ENCODE measurements at regions not wholly inside any gene's neighbourhood (a gene's known extent, or its start where the extent isn't known, plus 50 kb on each side); places are given as distances from the start of the nearest gene placed in this dataset.
A peak's percentile ranks its signal among the peaks of the same experiment; 100 is the strongest.

DNA sequence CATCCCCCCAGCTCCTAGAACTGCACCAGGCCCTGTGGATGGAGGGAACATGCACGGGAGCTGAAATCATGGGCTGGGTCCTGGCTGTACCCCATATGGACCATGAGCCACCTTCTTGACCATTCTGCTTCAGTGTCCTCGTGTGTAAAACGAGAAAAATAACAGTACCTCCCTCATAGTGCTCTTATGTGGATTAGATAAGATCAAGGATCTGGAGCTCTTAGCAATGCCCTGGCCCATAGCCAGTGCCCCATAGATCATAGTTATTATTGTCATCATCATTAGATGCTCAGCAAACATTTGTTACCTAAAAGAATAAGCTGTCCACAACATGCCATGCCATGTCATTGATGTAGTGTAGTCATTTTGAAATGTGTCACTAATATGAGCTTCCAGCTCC is 71.3 kb downstream of the SYNE3 start:
- Mint-ChIP-seq H3K27me3 (no peaks in the 10 kb centered on the region), H3K27ac (peak overlapping the region; percentile 21 to 53), H3K4me3 (no peak overlapping the region), H3K9me3 (no peaks in the 10 kb centered on the region), H3K4me1 (peaks cover 4 to 7% (median 6%) of the 10 kb centered on the region in 3 donors), H3K36me3 (peaks cover 46% of the 10 kb centered on the region)
- H3K27ac ChIP-seq (ENCODE audit: low read length) = no peak overlapping the region
- H3K9me3 ChIP-seq = no peaks in the 10 kb centered on the region
- CTCF ChIA-PET = interaction anchor here (0.7 to 5.4 kb wide), 9 partner anchors 18 to 420 kb away, joined by 3 to 75 read pairs (median 4); no protein-coding TSS in a partner anchor
- peaks cover 5 to 62% of the 10 kb centered on the region in 2 donors for H3K36me3 ChIP-seq (ENCODE audit: control insufficient read depth in 2 of 2, extremely low read depth in 1 of 2, insufficient read depth in 1 of 2, low read length in 1 of 2)
- no CpG with 5 or more reads among the region's 3 CpGs for WGBS (ENCODE audit: insufficient coverage)
- H3K27me3 ChIP-seq (replicated peaks in 1 of 2; ENCODE audit: control insufficient read depth in 2 of 2, extremely low read depth in 1 of 2, insufficient read depth in 2 of 2, low read length in 1 of 2) = no peaks in the 10 kb centered on the region
- no peak overlapping the region for H3K4me3 ChIP-seq (ENCODE audit: control insufficient read depth in 1 of 2, extremely low read depth in 1 of 2, low read length in 1 of 2)
- ATAC-seq (replicated peaks in 1 of 4) (no peak), DNase-seq (no peak)
- POLR2A ChIA-PET = no interaction called here
- peaks cover 0 to 6% of the 10 kb centered on the region in 2 experiments for H3K4me1 ChIP-seq (ENCODE audit: control insufficient read depth in 1 of 2, extremely low read depth in 1 of 2, insufficient read depth in 2 of 2, low read length in 2 of 2)

DNA sequence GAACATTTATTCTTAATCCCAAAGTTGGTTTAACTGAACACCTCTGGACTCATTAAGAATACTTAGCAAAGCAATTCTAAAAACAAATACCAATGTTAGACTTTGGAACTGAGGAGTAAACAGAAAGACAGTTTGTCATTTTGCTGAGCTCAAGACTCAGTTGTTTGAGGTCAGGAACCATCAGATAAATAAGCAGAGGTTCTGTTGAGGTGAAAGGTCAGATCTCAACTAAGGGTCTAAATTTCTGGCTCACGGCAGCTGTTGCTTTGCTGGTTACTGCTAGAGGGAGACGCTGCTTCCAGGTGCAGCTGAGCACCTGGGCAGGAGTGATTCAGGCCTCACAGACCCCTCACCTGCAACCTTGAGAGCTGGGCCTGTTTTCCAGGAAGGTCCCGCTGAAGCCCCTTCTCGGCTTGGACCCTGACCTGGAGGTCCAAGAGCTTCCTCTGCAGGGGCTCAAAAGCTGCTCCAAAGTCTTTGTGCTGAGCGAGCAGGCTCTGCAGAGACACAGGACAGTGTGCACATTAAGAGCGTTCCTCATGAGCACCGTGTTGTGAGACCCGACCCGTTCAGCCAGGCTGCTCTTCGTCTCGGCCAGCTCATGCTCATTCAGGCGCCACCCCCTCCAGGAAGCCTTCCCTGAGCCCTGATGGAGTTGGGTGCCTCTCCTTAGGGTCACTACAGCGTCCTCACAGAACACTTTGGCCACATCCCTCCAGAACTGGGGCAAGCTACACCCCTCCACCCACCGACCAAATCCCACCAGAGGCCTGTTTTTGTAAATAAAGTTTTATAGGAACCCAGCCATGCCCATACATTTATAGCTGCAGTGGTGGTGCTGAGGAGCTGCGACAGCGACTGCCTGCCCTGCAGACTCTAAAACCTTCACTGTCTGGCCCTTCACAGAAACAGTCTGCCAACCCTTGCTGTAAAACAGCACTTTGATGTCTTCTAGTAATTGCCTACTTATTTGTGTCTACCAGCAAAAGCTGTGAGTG is 72.0 kb downstream of the SYNE3 start:
- Mint-ChIP-seq H3K36me3 (peaks cover 42% of the 10 kb centered on the region), H3K27ac (peak overlapping the region; percentile 21 to 53), H3K9me3 (no peaks in the 10 kb centered on the region), H3K4me1 (peaks cover 4 to 7% (median 6%) of the 10 kb centered on the region in 3 donors), H3K27me3 (no peaks in the 10 kb centered on the region), H3K4me3 (no peak overlapping the region)
- Histone ChIP-seq H3K4me1 (ENCODE audit: control insufficient read depth in 1 of 2, extremely low read depth in 1 of 2, insufficient read depth in 2 of 2, low read length in 2 of 2) (peaks cover 0 to 6% of the 10 kb centered on the region in 2 experiments), H3K27ac (ENCODE audit: low read length) (no peak overlapping the region), H3K4me3 (ENCODE audit: control insufficient read depth in 1 of 2, extremely low read depth in 1 of 2, low read length in 1 of 2) (no peak overlapping the region), H3K9me3 (no peaks in the 10 kb centered on the region), H3K27me3 (replicated peaks in 1 of 2; ENCODE audit: control insufficient read depth in 2 of 2, extremely low read depth in 1 of 2, insufficient read depth in 2 of 2, low read length in 1 of 2) (no peaks in the 10 kb centered on the region), H3K36me3 (ENCODE audit: control insufficient read depth in 2 of 2, extremely low read depth in 1 of 2, insufficient read depth in 1 of 2, low read length in 1 of 2) (peaks cover 10 to 62% of the 10 kb centered on the region in 2 donors)
- ChIA-PET CTCF (interaction anchor here (0.8 to 5.4 kb wide), 9 partner anchors 8 to 86 kb away, joined by 3 to 75 read pairs (median 4); no protein-coding TSS in a partner anchor), POLR2A (no interaction called here)
- DNase-seq = no peak
- ATAC-seq (replicated peaks in 1 of 4) = no peak
- 89% methylated on average over 11 of the region's 16 CpGs for WGBS (ENCODE audit: insufficient coverage)

DNA sequence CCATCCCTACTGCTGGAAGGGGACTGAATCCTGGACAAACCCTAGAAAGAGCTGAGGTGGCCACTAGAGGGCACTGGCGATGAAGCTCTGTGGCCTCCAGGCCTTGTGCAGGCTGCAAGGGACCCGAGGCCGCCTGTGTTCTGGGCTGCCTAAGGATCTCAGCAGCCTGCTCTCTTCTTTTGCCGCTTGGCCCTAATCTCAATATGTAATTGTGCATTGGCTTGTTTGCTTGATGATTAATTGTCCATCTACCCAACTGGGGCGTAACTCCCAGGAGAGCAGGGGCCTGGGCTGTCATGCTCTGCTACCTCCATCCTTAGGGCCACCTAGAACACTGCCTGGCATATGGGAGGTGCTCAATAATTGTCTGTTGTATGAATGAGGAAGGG is 73.8 kb downstream of the SYNE3 start:
- peaks cover 11 to 67% of the 10 kb centered on the region in 2 donors for H3K36me3 ChIP-seq (ENCODE audit: control insufficient read depth in 2 of 2, extremely low read depth in 1 of 2, insufficient read depth in 1 of 2, low read length in 1 of 2)
- Mint-ChIP-seq H3K4me3 (no peak overlapping the region), H3K27ac (peak overlapping the region in 1 of 2 donors; percentile 44), H3K4me1 (peaks cover 4 to 7% (median 6%) of the 10 kb centered on the region in 3 donors), H3K27me3 (no peaks in the 10 kb centered on the region), H3K9me3 (no peaks in the 10 kb centered on the region), H3K36me3 (peaks cover 44% of the 10 kb centered on the region)
- ATAC-seq (replicated peaks in 1 of 4) (peak; percentile 87 to 97 (median 94)), DNase-seq (peak; percentile 32 to 85 (median 67))
- H3K27me3 ChIP-seq (replicated peaks in 1 of 2; ENCODE audit: control insufficient read depth in 2 of 2, extremely low read depth in 1 of 2, insufficient read depth in 2 of 2, low read length in 1 of 2) = no peaks in the 10 kb centered on the region
- CTCF ChIA-PET = interaction anchor here (0.6 to 5.4 kb wide), 22 partner anchors 8 to 238 kb away, joined by 3 to 75 read pairs (median 4); no protein-coding TSS in a partner anchor
- H3K4me3 ChIP-seq (ENCODE audit: control insufficient read depth in 1 of 2, extremely low read depth in 1 of 2, low read length in 1 of 2) = no peak overlapping the region
- H3K27ac ChIP-seq (ENCODE audit: low read length) = no peak overlapping the region
- peaks cover 0 to 6% of the 10 kb centered on the region in 2 experiments for H3K4me1 ChIP-seq (ENCODE audit: control insufficient read depth in 1 of 2, extremely low read depth in 1 of 2, insufficient read depth in 2 of 2, low read length in 2 of 2)
- POLR2A ChIA-PET = no interaction called here
- 0% methylated on average over 1 of the region's 5 CpGs for whole genome bisulfite sequencing (ENCODE audit: insufficient coverage)
- no peaks in the 10 kb centered on the region for H3K9me3 ChIP-seq

DNA sequence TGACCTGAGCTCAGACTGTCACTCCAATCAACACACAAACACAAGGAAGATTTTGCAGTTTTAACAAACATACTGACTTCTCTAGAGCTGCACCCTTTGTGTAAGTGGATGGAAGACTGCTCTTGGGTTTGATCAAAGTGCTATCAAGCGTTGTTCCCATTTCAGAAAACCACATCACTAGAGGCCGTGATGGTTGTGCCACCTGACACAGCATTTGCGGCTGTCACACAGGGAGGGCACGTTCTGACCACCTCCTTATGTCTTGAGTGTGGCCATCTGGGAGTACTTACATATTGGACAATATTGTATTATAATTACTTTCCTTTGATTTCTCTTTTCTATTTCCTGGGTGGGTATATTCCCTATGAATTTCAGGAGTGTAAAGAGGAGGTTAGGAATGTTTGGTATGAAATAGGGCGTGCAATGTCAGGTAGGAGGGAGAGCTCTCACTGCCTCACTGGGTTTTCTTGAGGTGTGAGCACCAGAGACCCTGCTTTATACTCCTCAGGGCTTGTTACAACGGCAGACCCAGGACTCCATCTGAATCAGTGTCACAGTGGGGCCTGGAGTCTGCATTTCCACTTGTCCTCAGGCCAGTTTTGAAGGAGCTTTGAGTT is 74.3 kb downstream of the SYNE3 start:
- 58% methylated on average over 2 of the region's 6 CpGs for WGBS (ENCODE audit: insufficient coverage)
- DNase-seq (no peak), ATAC-seq (replicated peaks in 1 of 4) (peak in 1 of 4 experiments; percentile 20)
- Histone ChIP-seq H3K4me1 (ENCODE audit: control insufficient read depth in 1 of 2, extremely low read depth in 1 of 2, insufficient read depth in 2 of 2, low read length in 2 of 2) (peaks cover 0 to 6% of the 10 kb centered on the region in 2 experiments), H3K36me3 (ENCODE audit: control insufficient read depth in 2 of 2, extremely low read depth in 1 of 2, insufficient read depth in 1 of 2, low read length in 1 of 2) (peaks cover 12 to 68% of the 10 kb centered on the region in 2 donors), H3K9me3 (no peaks in the 10 kb centered on the region), H3K4me3 (ENCODE audit: control insufficient read depth in 1 of 2, extremely low read depth in 1 of 2, low read length in 1 of 2) (no peak overlapping the region), H3K27ac (ENCODE audit: low read length) (no peak overlapping the region), H3K27me3 (replicated peaks in 1 of 2; ENCODE audit: control insufficient read depth in 2 of 2, extremely low read depth in 1 of 2, insufficient read depth in 2 of 2, low read length in 1 of 2) (no peaks in the 10 kb centered on the region)
- no peak overlapping the region for H3K4me3 Mint-ChIP-seq
- H3K9me3 Mint-ChIP-seq = no peaks in the 10 kb centered on the region
- peaks cover 46% of the 10 kb centered on the region for H3K36me3 Mint-ChIP-seq
- no peak overlapping the region for H3K27ac Mint-ChIP-seq
- ChIA-PET POLR2A (no interaction called here), CTCF (interaction anchor here (0.6 to 5.4 kb wide), 24 partner anchors 9 to 239 kb away, joined by 3 to 75 read pairs (median 4); no protein-coding TSS in a partner anchor)
- H3K4me1 Mint-ChIP-seq = peaks cover 4 to 7% (median 6%) of the 10 kb centered on the region in 3 donors
- H3K27me3 Mint-ChIP-seq = no peaks in the 10 kb centered on the region

DNA sequence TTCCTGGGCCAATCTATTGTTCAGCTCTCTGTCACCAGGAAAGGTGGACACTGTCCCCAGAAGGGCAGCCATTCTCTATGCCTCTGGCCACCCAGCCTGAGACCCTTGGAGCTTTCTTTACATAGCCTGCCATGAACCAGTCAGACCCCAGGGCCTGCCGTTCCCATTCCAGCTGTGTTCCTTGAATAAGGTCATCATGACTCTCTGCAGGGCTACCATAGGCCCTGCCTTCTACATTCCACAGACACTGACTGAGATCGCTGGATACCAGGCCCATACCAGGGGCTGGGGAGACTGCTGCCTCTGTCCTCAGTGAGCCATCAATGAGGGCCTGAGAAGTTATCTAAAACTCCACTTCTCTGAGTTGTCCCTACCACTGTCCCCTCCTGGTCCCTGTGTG is 75.5 kb downstream of the SYNE3 start:
- Histone ChIP-seq H3K27ac (ENCODE audit: low read length) (no peak overlapping the region), H3K9me3 (no peaks in the 10 kb centered on the region), H3K4me3 (ENCODE audit: control insufficient read depth in 1 of 2, extremely low read depth in 1 of 2, low read length in 1 of 2) (no peak overlapping the region), H3K36me3 (ENCODE audit: control insufficient read depth in 2 of 2, extremely low read depth in 1 of 2, insufficient read depth in 1 of 2, low read length in 1 of 2) (peaks cover 15 to 75% of the 10 kb centered on the region in 2 donors), H3K27me3 (replicated peaks in 1 of 2; ENCODE audit: control insufficient read depth in 2 of 2, extremely low read depth in 1 of 2, insufficient read depth in 2 of 2, low read length in 1 of 2) (no peaks in the 10 kb centered on the region), H3K4me1 (ENCODE audit: control insufficient read depth in 1 of 2, extremely low read depth in 1 of 2, insufficient read depth in 2 of 2, low read length in 2 of 2) (peaks cover 0 to 6% of the 10 kb centered on the region in 2 experiments)
- no peak for DNase-seq
- POLR2A ChIA-PET = no interaction called here
- Mint-ChIP-seq H3K36me3 (peaks cover 50% of the 10 kb centered on the region), H3K27ac (no peak overlapping the region), H3K27me3 (no peaks in the 10 kb centered on the region), H3K4me3 (no peak overlapping the region), H3K4me1 (peaks cover 4 to 7% (median 6%) of the 10 kb centered on the region in 3 donors), H3K9me3 (no peaks in the 10 kb centered on the region)
- 97% methylated on average over 2 of the region's 2 CpGs for WGBS (ENCODE audit: insufficient coverage)
- no peak for ATAC-seq (replicated peaks in 1 of 4)
- CTCF ChIA-PET = interaction anchor here (0.8 to 5.4 kb wide), 5 partner anchors 11 to 86 kb away, joined by 3 to 75 read pairs (median 8); no protein-coding TSS in a partner anchor

DNA sequence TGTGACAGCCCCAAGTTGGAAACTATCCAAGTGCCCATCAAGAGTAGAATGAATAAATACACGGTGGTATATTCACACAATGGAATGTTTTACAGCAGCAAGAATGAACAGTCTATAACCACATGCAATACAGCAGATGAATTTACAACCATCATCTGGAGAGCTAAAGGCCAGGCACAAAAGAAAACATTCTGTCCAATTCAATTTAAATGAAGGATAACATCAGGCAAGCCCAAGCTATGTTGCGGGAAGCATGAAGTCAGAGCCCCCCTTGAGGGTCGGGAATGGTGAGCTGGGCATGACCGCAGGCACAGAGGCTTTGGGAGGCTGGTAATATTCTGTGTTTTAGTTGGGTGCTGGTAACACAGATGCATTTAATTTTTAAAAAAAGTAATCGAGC is 76.0 kb downstream of the SYNE3 start:
- Mint-ChIP-seq H3K9me3 (no peaks in the 10 kb centered on the region), H3K4me1 (peaks cover 4 to 7% (median 6%) of the 10 kb centered on the region in 3 donors), H3K36me3 (peaks cover 53% of the 10 kb centered on the region), H3K4me3 (no peak overlapping the region), H3K27me3 (no peaks in the 10 kb centered on the region), H3K27ac (no peak overlapping the region)
- H3K4me3 ChIP-seq (ENCODE audit: control insufficient read depth in 1 of 2, extremely low read depth in 1 of 2, low read length in 1 of 2) = no peak overlapping the region
- no peaks in the 10 kb centered on the region for H3K9me3 ChIP-seq
- H3K27ac ChIP-seq (ENCODE audit: low read length) = no peak overlapping the region
- WGBS (ENCODE audit: insufficient coverage) = 98% methylated on average over 4 of the region's 5 CpGs
- H3K27me3 ChIP-seq (replicated peaks in 1 of 2; ENCODE audit: control insufficient read depth in 2 of 2, extremely low read depth in 1 of 2, insufficient read depth in 2 of 2, low read length in 1 of 2) = no peaks in the 10 kb centered on the region
- POLR2A ChIA-PET = no interaction called here
- DNase-seq = no peak
- H3K4me1 ChIP-seq (ENCODE audit: control insufficient read depth in 1 of 2, extremely low read depth in 1 of 2, insufficient read depth in 2 of 2, low read length in 2 of 2) = peaks cover 0 to 6% of the 10 kb centered on the region in 2 experiments
- ATAC-seq (replicated peaks in 1 of 4) = no peak
- CTCF ChIA-PET = interaction anchor here in 1 of 2 donors (0.8 to 2.5 kb wide), 2 partner anchors 83 to 87 kb away, joined by 3 to 7 read pairs; no protein-coding TSS in a partner anchor
- H3K36me3 ChIP-seq (ENCODE audit: control insufficient read depth in 2 of 2, extremely low read depth in 1 of 2, insufficient read depth in 1 of 2, low read length in 1 of 2) = peaks cover 15 to 77% of the 10 kb centered on the region in 2 donors
